Right cardiac atrium (tissue), 5 donors: ENCODE measurements at regions not wholly inside any gene's neighbourhood (a gene's known extent, or its start where the extent isn't known, plus 50 kb on each side); places are given as distances from the start of the nearest gene placed in this dataset.

Experiments used
- ATAC-seq, 2 donors: fragments of 200-7000 bp; cut with Tn5 transposase; one replicate each; pipeline versions ENCODE4 v1.8.0 to v1.9.1; 2020; ENCODE audit warnings: moderate library complexity in 2 of 2, mild to moderate bottlenecking in 1 of 2
- DNase-seq, 3 donors: peaks; one replicate each; pipeline ENCODE4 v3.0.0-alpha.2; 2020
- H3K27ac ChIP-seq: one replicate; pipeline ENCODE4 v1.5.1; 2013; ENCODE audit warnings: mild to moderate bottlenecking, low read length, control low read depth, moderate library complexity
- H3K27me3 ChIP-seq: one replicate; pipeline ENCODE4 v1.6.1; 2013; ENCODE audit not compliant: control insufficient read depth, insufficient read depth
- H3K4me1 ChIP-seq: one replicate; pipeline ENCODE4 v1.6.1; 2013; ENCODE audit warnings: low read length; ENCODE audit not compliant: control insufficient read depth, insufficient read depth
- H3K4me3 ChIP-seq: one replicate; pipeline ENCODE4 v1.5.1; 2013; ENCODE audit warnings: low read length, control low read depth
- H3K9me3 ChIP-seq: one replicate; pipeline ENCODE4 v1.6.1; 2013; ENCODE audit warnings: low read length; ENCODE audit not compliant: control insufficient read depth
- WGBS: extraction: QIAGEN DNeasy Blood & Tissue Kit; methylation state at CpG from one replicate; pipeline ENCODE4 v1.1.7; 2013; 5-methylcytosine and 5-hydroxymethylcytosine counted together
- intact Hi-C, 4 donors: fragments of 100-400 bp; cut with DNase I; formaldehyde crosslinking; loops; one replicate each; pipeline versions ENCODE4 v1.11.0 to v1.14.0; 2022 to 2023
- donor health status: healthy with polysubstance abuse.
- donor health status: DM: no; HTN: yes; CAD: no.
- donor health status: DM: no; HTN: no; CAD: no.
- donor health status: DM: no; HTN: yes; CAD: no; lungs with severe emphysema.
- donor health status: DM: yes; HTN: yes; CAD: no.

DNA sequence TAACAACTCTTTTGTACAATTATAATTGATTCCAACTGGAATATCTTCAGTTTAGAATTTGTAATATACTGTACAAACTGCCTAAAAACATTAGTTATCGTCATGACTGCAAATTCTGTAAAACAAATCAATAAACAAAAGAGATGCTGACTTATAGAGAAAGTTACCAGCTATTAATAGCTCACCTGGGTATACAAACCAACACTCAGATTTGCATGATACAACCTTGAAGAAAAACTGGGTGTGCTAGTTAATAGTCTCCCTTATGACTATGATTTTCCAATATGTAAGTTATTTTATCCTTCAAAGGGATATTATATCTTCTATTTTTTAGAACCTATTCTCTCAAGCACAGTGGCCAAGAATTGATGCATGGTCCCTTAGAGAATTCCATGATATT, 698.5 kb downstream of the FRK start:
- Histone ChIP-seq H3K27me3 (no peaks in the 10 kb centered on the region), H3K9me3 (no peaks in the 10 kb centered on the region), H3K4me3 (no peak overlapping the region), H3K27ac (no peak overlapping the region), H3K4me1 (no peaks in the 10 kb centered on the region)
- WGBS, result 80% methylated on average over 1 of the region's 1 CpG
- intact Hi-C loops, result no loop called here
- DNase-seq, result no peak
- no peak for ATAC-seq

- DNase-seq, result no peak
- no peak overlapping the region for H3K4me3 ChIP-seq
- H3K27ac ChIP-seq, result no peak overlapping the region
- WGBS, result 78% methylated on average over 2 of the region's 2 CpGs
- H3K4me1 ChIP-seq, result no peaks in the 10 kb centered on the region
- H3K27me3 ChIP-seq, result no peaks in the 10 kb centered on the region
- no peaks in the 10 kb centered on the region for H3K9me3 ChIP-seq
- intact Hi-C loops, result no loop called here
- ATAC-seq, result no peak
These were observed 699.9 kb downstream of the FRK start for GRCh38 chr6:115360602-115361325.

GRCh38 chr6:115358616-115359015, 702.1 kb downstream of the FRK start:
- Histone ChIP-seq H3K4me3 (no peak overlapping the region), H3K27me3 (no peaks in the 10 kb centered on the region), H3K9me3 (no peaks in the 10 kb centered on the region), H3K27ac (no peak overlapping the region), H3K4me1 (no peaks in the 10 kb centered on the region)
- ATAC-seq (no peak), DNase-seq (no peak)
- intact Hi-C loops, result no loop called here

- H3K4me1 ChIP-seq, result no peaks in the 10 kb centered on the region
- intact Hi-C loops, result no loop called here
- H3K27ac ChIP-seq, result no peak overlapping the region
- H3K4me3 ChIP-seq, result no peak overlapping the region
- no peak for ATAC-seq
- H3K9me3 ChIP-seq, result no peaks in the 10 kb centered on the region
- H3K27me3 ChIP-seq, result no peaks in the 10 kb centered on the region
- DNase-seq, result no peak
- WGBS, result 28% methylated on average over 1 of the region's 1 CpG
These were observed 704.3 kb downstream of the FRK start for GRCh38 chr6:115356371-115356770.

- no peaks in the 10 kb centered on the region for H3K4me1 ChIP-seq
- no peak overlapping the region for H3K4me3 ChIP-seq
- H3K27ac ChIP-seq, result no peak overlapping the region
- 88% methylated on average over 1 of the region's 1 CpG for WGBS
- no peaks in the 10 kb centered on the region for H3K9me3 ChIP-seq
- intact Hi-C loops, result no loop called here
- ATAC-seq, result no peak
- no peak for DNase-seq
- no peaks in the 10 kb centered on the region for H3K27me3 ChIP-seq
These were observed 737.7 kb downstream of the FRK start for GRCh38 chr6:115323001-115323400.

GRCh38 chr6:115319823-115320222, 740.9 kb downstream of the FRK start:
- no peaks in the 10 kb centered on the region for H3K9me3 ChIP-seq
- WGBS, result 62% methylated on average over 1 of the region's 1 CpG
- DNase-seq (no peak), ATAC-seq (no peak)
- intact Hi-C loops, result no loop called here
- H3K27ac ChIP-seq, result no peak overlapping the region
- no peaks in the 10 kb centered on the region for H3K27me3 ChIP-seq
- no peaks in the 10 kb centered on the region for H3K4me1 ChIP-seq
- H3K4me3 ChIP-seq, result no peak overlapping the region

DNA sequence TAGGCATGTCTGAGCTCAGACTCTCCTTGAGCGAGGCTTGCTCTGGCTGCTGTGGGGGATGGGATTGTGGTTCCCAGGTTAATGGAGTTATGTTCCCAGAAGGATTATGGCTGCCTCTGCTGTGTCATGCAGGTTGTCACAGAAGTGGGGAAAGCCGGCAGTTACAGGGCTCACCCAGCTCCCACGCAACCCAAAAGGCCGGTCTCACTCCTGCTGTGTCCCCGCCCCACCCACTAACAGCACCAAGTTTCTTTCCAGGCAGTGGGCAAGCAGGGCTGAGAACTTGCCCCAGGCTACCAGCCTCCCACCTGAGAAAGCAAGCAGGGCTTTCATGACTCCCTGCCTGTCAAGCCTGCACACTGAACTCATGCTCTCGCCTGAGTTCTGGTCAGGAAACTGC, 750.5 kb downstream of the FRK start:
- intact Hi-C loops, result no loop called here
- ATAC-seq, result no peak

GRCh38 chr6:115302731-115303130, 758.0 kb downstream of the FRK start:
- no peaks in the 10 kb centered on the region for H3K9me3 ChIP-seq
- H3K4me1 ChIP-seq, result no peaks in the 10 kb centered on the region
- 71% methylated on average over 4 of the region's 4 CpGs for WGBS
- DNase-seq (no peak), ATAC-seq (no peak)
- H3K27ac ChIP-seq, result no peak overlapping the region
- intact Hi-C loops, result no loop called here
- H3K27me3 ChIP-seq, result no peaks in the 10 kb centered on the region
- no peak overlapping the region for H3K4me3 ChIP-seq

More for the DNA sequence above, 750.5 kb downstream of the FRK start:
- Histone ChIP-seq H3K4me3 (no peak overlapping the region), H3K4me1 (no peaks in the 10 kb centered on the region), H3K27me3 (no peaks in the 10 kb centered on the region), H3K9me3 (no peaks in the 10 kb centered on the region), H3K27ac (no peak overlapping the region)
- peak in 1 of 3 donors; percentile 32 for DNase-seq
- 79% methylated on average over 6 of the region's 6 CpGs for WGBS

DNA sequence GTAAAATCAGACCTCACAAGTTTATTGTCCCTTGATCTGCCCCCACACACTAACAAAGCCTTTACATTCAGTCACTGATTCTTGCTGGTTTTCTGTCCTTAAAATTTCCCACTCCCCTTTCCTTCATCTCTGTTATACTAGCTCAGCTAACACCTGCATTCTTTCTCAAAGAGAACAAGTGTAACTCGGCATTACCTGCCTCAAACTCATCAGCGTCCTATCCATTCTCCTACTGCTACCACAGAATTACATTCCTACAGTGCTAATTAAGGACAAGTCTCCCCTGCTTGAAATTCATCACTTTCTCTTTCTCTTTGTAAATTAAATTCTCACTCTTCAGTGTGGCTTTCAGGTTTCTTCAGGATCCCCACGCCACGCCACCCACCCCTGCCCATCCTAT, 773.2 kb downstream of the FRK start:
- intact Hi-C loops, result no loop called here
- no peaks in the 10 kb centered on the region for H3K4me1 ChIP-seq
- ATAC-seq, result no peak
- no peak overlapping the region for H3K4me3 ChIP-seq
- no peaks in the 10 kb centered on the region for H3K9me3 ChIP-seq
- 62% methylated on average over 4 of the region's 4 CpGs for WGBS
- DNase-seq, result no peak
- H3K27me3 ChIP-seq, result no peaks in the 10 kb centered on the region
- no peak overlapping the region for H3K27ac ChIP-seq

DNA sequence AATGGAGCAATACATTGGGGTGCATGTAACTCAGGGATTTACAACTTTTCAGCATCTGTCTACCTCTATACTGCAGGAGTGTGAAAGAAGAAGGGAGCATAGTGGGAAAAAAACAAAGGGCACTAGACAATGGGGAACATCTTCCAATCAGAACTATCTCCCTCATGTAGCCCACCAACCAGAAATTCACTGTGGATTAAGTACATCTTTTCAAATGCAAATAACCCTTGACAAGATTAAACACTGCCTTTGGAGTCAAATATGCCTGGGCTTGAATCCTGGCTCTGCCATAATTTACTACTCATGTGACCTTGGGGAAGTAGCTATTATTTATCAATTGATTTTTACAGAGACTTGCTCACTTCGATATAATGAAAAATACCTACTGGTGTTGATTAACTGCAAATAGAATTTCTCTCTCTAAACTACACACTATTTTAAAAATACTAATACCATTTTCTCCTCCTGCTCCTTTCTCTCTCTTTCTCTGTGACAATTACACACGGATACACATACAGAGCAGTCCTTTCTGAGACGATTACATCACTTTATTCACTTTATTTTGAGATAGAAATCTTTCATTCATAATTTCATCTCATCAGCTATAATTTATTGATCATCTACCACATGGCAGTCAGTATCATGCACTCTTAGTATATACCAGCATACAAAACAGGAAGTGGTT, 783.7 kb downstream of the FRK start:
- Histone ChIP-seq H3K4me1 (no peaks in the 10 kb centered on the region), H3K4me3 (no peak overlapping the region), H3K9me3 (no peaks in the 10 kb centered on the region), H3K27me3 (no peaks in the 10 kb centered on the region), H3K27ac (no peak overlapping the region)
- WGBS, result 70% methylated on average over 3 of the region's 3 CpGs
- intact Hi-C loops, result no loop called here
- ATAC-seq, result no peak
- no peak for DNase-seq

- ATAC-seq (no peak), DNase-seq (peak in 1 of 3 donors; percentile 4)
- intact Hi-C loops, result no loop called here
- Histone ChIP-seq H3K27me3 (no peaks in the 10 kb centered on the region), H3K9me3 (no peaks in the 10 kb centered on the region), H3K27ac (no peak overlapping the region), H3K4me3 (no peak overlapping the region), H3K4me1 (no peaks in the 10 kb centered on the region)
These were observed 788.4 kb downstream of the FRK start for GRCh38 chr6:115272311-115272710.
